HEK293 (cell line): ENCODE measurements at regions not wholly inside any gene's neighbourhood (a gene's known extent, or its start where the extent isn't known, plus 50 kb on each side); places are given as distances from the start of the nearest gene placed in this dataset.
"Not testable (repeated sequence)": the region's sequence is repeated elsewhere in the genome, so short reads cannot be mapped to it uniquely, and the experiment has no call there.

Experiments used
- CTCF ChIA-PET: fragments of 350-600 bp; formaldehyde crosslinking; extraction: SDS; loops from one replicate; lab custom pipeline; 2021; ENCODE audit warnings: antibody characterized with exemption; lab: Yijun Ruan, JAX
- POLR2A ChIA-PET: fragments of 300-600 bp; formaldehyde crosslinking; extraction: SDS; loops from one replicate; lab custom pipeline; 2020; ENCODE audit warnings: antibody characterized with exemption, inconsistent platforms; lab: Yijun Ruan, JAX
- H3K27ac ChIP-seq: fragments of 200-500 bp; sonication (Bioruptor generic); 2 replicates; pipeline ENCODE4 v1.5.1; 2014; ENCODE audit warnings: low read depth, low read length, control low read depth, inconsistent platforms; ENCODE audit errors: extremely low read depth
- H3K36me3 ChIP-seq, 2 experiments: fragments of 200-500 bp in 1 of 2; sonication (Bioruptor generic) in 1 of 2; 1 replicate in 1 of 2; 2 replicates in 1 of 2; pipeline ENCODE4 v1.5.1; 2014 to 2017; ENCODE audit warnings: inconsistent platforms in 2 of 2, low read length in 2 of 2; ENCODE audit not compliant: control insufficient read depth in 2 of 2, insufficient read depth in 1 of 2
- H3K4me1 ChIP-seq: fragments of 200-500 bp; sonication (Bioruptor generic); 2 replicates; pipeline ENCODE4 v1.5.1; 2014; ENCODE audit warnings: mild to moderate bottlenecking, low read length, inconsistent platforms; ENCODE audit not compliant: control insufficient read depth, insufficient read depth
- H3K4me3 ChIP-seq: 2 replicates; pipeline ENCODE4 v1.5.1; 2011; ENCODE audit warnings: low read depth, mild to moderate bottlenecking, control low read depth, low read length, moderate library complexity
- H3K9me3 ChIP-seq: fragments of 200-500 bp; sonication (Bioruptor generic); 2 replicates; pipeline ENCODE4 v1.5.1; 2014; ENCODE audit warnings: low read depth, low read length, inconsistent platforms; ENCODE audit not compliant: control insufficient read depth, insufficient read depth
- EGR2 ChIP-seq: fragments of 450-650 bp; formaldehyde crosslinking; IDR thresholded peaks from 2 replicates; pipeline ENCODE4 v1.5.1; 2016; ENCODE audit warnings: low read depth, missing biosample characterization, missing genetic modification characterization
- GLIS2 ChIP-seq: fragments of 450-650 bp; formaldehyde crosslinking; IDR thresholded peaks from 2 replicates; pipeline ENCODE4 v1.5.1; 2016; ENCODE audit warnings: missing biosample characterization, missing genetic modification characterization
- KLF8 ChIP-seq: fragments of 450-650 bp; formaldehyde crosslinking; IDR thresholded peaks from 2 replicates; pipeline ENCODE4 v1.5.1; 2016; ENCODE audit warnings: missing biosample characterization, missing genetic modification characterization
- PRDM1 ChIP-seq: fragments of 450-650 bp; formaldehyde crosslinking; IDR thresholded peaks from 2 replicates; pipeline ENCODE4; 2016; ENCODE audit warnings: missing biosample characterization, missing genetic modification characterization
- SCRT1 ChIP-seq: fragments of 450-650 bp; formaldehyde crosslinking; IDR thresholded peaks from 2 replicates; pipeline ENCODE4 v1.5.1; 2016; ENCODE audit warnings: missing biosample characterization, missing genetic modification characterization, borderline replicate concordance
- SP2 ChIP-seq: fragments of 450-650 bp; formaldehyde crosslinking; IDR thresholded peaks from 2 replicates; pipeline ENCODE4 v1.5.1; 2016; ENCODE audit warnings: missing biosample characterization, missing genetic modification characterization
- SP3 ChIP-seq: fragments of 450-650 bp; formaldehyde crosslinking; IDR thresholded peaks from 2 replicates; pipeline ENCODE4 v1.5.1; 2016; ENCODE audit warnings: missing biosample characterization, missing genetic modification characterization
- SP7 ChIP-seq: fragments of 450-650 bp; formaldehyde crosslinking; IDR thresholded peaks from 2 replicates; pipeline ENCODE4 v1.5.1; 2016; ENCODE audit warnings: missing biosample characterization, missing genetic modification characterization
- TCF7L2 ChIP-seq: IDR thresholded peaks from 2 replicates; pipeline ENCODE4 v1.6.1; 2011; ENCODE audit warnings: low read depth, mild to moderate bottlenecking, inconsistent platforms, low read length, moderate library complexity, borderline replicate concordance
- ZBTB8A ChIP-seq: fragments of 450-650 bp; formaldehyde crosslinking; IDR thresholded peaks from 2 replicates; pipeline ENCODE4 v1.5.1; 2016; ENCODE audit warnings: missing biosample characterization, missing genetic modification characterization
- ZFHX2 ChIP-seq: fragments of 450-650 bp; formaldehyde crosslinking; conservative IDR thresholded peaks from 2 replicates; pipeline ENCODE4 v1.5.1; 2016; ENCODE audit warnings: missing biosample characterization, missing genetic modification characterization
- ZFP3 ChIP-seq: fragments of 450-650 bp; formaldehyde crosslinking; IDR thresholded peaks from 2 replicates; pipeline ENCODE4 v1.5.1; 2016; ENCODE audit warnings: low read depth, missing biosample characterization, missing genetic modification characterization
- ZFP37 ChIP-seq: fragments of 450-650 bp; formaldehyde crosslinking; IDR thresholded peaks from 2 replicates; pipeline ENCODE4 v1.5.1; 2016; ENCODE audit warnings: missing biosample characterization, missing genetic modification characterization
- ZNF146 ChIP-seq: fragments of 450-650 bp; formaldehyde crosslinking; IDR thresholded peaks from 2 replicates; pipeline ENCODE4 v1.5.1; 2016; ENCODE audit warnings: missing biosample characterization, missing genetic modification characterization
- ZNF324 ChIP-seq: fragments of 450-650 bp; formaldehyde crosslinking; IDR thresholded peaks from 2 replicates; pipeline ENCODE4 v1.5.1; 2016; ENCODE audit warnings: missing biosample characterization, missing genetic modification characterization
- ZNF449 ChIP-seq: fragments of 450-650 bp; formaldehyde crosslinking; IDR thresholded peaks from 2 replicates; pipeline ENCODE4 v1.5.1; 2017; ENCODE audit warnings: missing biosample characterization, mild to moderate bottlenecking, missing genetic modification characterization, moderate library complexity
- ZNF501 ChIP-seq: fragments of 450-650 bp; formaldehyde crosslinking; IDR thresholded peaks from 2 replicates; pipeline ENCODE4 v1.5.1; 2016; ENCODE audit warnings: missing biosample characterization, missing genetic modification characterization
- ZNF514 ChIP-seq: fragments of 450-650 bp; formaldehyde crosslinking; IDR thresholded peaks from 2 replicates; pipeline ENCODE4 v1.5.1; 2016; ENCODE audit warnings: missing biosample characterization, missing genetic modification characterization
- ZNF555 ChIP-seq: fragments of 450-650 bp; formaldehyde crosslinking; conservative IDR thresholded peaks from 2 replicates; pipeline ENCODE4 v1.5.1; 2017; ENCODE audit warnings: missing biosample characterization, mild to moderate bottlenecking, missing genetic modification characterization, inconsistent platforms
- ZNF561 ChIP-seq: fragments of 450-650 bp; IDR thresholded peaks from 2 replicates; pipeline ENCODE4 v1.5.1; 2018; ENCODE audit warnings: missing biosample characterization, missing genetic modification characterization, borderline replicate concordance
- ZNF571 ChIP-seq: fragments of 450-650 bp; formaldehyde crosslinking; IDR thresholded peaks from 2 replicates; pipeline ENCODE4 v1.5.0; 2017; ENCODE audit warnings: missing biosample characterization, missing genetic modification characterization
- ZNF660 ChIP-seq: fragments of 450-650 bp; IDR thresholded peaks from 2 replicates; pipeline ENCODE4 v1.5.1; 2018; ENCODE audit warnings: missing biosample characterization, mild to moderate bottlenecking, missing genetic modification characterization

GRCh38 chr14:106530423-106531107 lies 1004.2 kb downstream of the TMEM121 start (continued):
- no peak for TF ChIP-seq ZNF571
- no peak for TF ChIP-seq SP7 (tag by site-specific recombination)
- TF ChIP-seq ZNF324 (tag by site-specific recombination): no peak
- TF ChIP-seq ZNF555: no peak
- no peak for TF ChIP-seq SP3
- no peak for TF ChIP-seq KLF8 (tag by site-specific recombination)
- TF ChIP-seq ZNF146 (tag by site-specific recombination): no peak
- no peak for TF ChIP-seq GLIS2 (tag by site-specific recombination)
- no peak for TF ChIP-seq ZNF660 (tag by site-specific recombination)
- no peak for TF ChIP-seq ZNF501 (tag by site-specific recombination)
- TF ChIP-seq TCF7L2: no peak
- no peak for TF ChIP-seq PRDM1 (tag by site-specific recombination)
- TF ChIP-seq ZNF514 (tag by site-specific recombination): no peak

- H3K4me3 ChIP-seq, POLR2A ChIA-PET, H3K36me3 ChIP-seq, H3K27ac ChIP-seq, H3K9me3 ChIP-seq, H3K4me1 ChIP-seq: not testable (repeated sequence)
- CTCF ChIA-PET: interaction anchor here (1.0 to 1.5 kb wide), 3 partner anchors 8 to 20 kb away, joined by 3 to 6 read pairs (median 4); no protein-coding TSS in a partner anchor
Observed at GRCh38 chr14:106537597-106537996, 1011.2 kb downstream of the TMEM121 start.

GRCh38 chr14:106538201-106538600 lies 1011.8 kb downstream of the TMEM121 start:
- no peak for TF ChIP-seq ZFP37 (tag by site-specific recombination)
- TF ChIP-seq ZFP3 (tag by site-specific recombination): no peak
- TF ChIP-seq SP2 (tag by site-specific recombination): no peak
- TF ChIP-seq SCRT1 (tag by site-specific recombination): no peak
- TF ChIP-seq ZBTB8A (tag by site-specific recombination): no peak
- no peak for TF ChIP-seq ZNF561 (tag by site-specific recombination)
- H3K4me1 ChIP-seq: no peaks in the 10 kb centered on the region
- no peak overlapping the region for H3K4me3 ChIP-seq
- no peak overlapping the region for H3K27ac ChIP-seq
- ChIA-PET POLR2A (no interaction called here), CTCF (interaction anchor here (0.6 to 3.2 kb wide), 7 partner anchors 8 to 190 kb away, joined by 3 to 21 read pairs (median 4); no protein-coding TSS in a partner anchor)
- no peaks in the 10 kb centered on the region for H3K36me3 ChIP-seq
- H3K9me3 ChIP-seq: no peaks in the 10 kb centered on the region

GRCh38 chr14:106547735-106548434 lies 1021.5 kb downstream of the TMEM121 start:
- Histone ChIP-seq H3K4me3 (no peak overlapping the region), H3K36me3 (no peaks in the 10 kb centered on the region), H3K4me1 (no peaks in the 10 kb centered on the region), H3K9me3 (no peaks in the 10 kb centered on the region; the same call in 1 of the 2 replicates), H3K27ac (no peak overlapping the region)
- ChIA-PET CTCF (no interaction called here), POLR2A (no interaction called here)
- TF ChIP-seq ZNF449 (tag by site-specific recombination) (no peak), ZFHX2 (tag by site-specific recombination) (no peak), EGR2 (tag by site-specific recombination) (no peak), SP7 (tag by site-specific recombination) (no peak)
